ENCODE measurements at regions not wholly inside any gene's neighbourhood (a gene's known extent, or its start where the extent isn't known, plus 50 kb on each side); places are given as distances from the start of the nearest gene placed in this dataset.
A peak's percentile ranks its signal among the peaks of the same experiment; 100 is the strongest.

DNA sequence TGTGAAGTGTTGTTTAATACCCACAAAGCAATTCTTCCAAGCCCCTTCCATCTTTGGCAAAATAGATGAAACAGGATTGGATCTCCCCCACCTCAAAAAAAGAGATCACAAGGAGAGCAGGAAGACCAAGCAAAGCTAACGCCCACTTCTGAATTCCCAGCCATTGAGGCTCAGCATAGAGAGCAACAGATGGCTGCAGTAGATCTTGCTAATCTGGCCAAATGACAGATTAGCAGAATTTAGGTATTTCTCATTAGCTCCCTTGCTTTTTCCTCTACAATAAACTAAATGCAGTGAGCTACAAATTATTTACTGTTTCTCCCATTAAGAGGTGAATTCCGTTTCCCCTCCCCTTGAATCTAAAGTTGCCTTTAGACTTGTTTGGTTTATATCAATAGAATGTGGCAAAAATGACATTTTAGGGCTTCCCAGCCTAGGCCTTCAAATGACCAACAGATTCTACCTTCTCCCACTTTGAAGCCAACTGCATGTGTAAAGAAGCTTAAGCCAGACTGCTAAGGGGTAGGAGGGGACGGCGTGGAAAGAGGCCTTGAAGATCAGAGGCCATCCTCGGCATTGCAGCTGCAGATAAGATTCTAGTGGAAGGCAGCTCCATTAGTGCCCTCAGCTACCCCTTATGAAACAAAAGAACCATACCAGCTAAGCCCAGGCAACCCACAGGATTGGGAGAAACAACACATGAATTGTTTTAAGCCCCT, 56.8 kb upstream of the CPEB4 start (continued):
- TF ChIP-seq, protein P1, sequence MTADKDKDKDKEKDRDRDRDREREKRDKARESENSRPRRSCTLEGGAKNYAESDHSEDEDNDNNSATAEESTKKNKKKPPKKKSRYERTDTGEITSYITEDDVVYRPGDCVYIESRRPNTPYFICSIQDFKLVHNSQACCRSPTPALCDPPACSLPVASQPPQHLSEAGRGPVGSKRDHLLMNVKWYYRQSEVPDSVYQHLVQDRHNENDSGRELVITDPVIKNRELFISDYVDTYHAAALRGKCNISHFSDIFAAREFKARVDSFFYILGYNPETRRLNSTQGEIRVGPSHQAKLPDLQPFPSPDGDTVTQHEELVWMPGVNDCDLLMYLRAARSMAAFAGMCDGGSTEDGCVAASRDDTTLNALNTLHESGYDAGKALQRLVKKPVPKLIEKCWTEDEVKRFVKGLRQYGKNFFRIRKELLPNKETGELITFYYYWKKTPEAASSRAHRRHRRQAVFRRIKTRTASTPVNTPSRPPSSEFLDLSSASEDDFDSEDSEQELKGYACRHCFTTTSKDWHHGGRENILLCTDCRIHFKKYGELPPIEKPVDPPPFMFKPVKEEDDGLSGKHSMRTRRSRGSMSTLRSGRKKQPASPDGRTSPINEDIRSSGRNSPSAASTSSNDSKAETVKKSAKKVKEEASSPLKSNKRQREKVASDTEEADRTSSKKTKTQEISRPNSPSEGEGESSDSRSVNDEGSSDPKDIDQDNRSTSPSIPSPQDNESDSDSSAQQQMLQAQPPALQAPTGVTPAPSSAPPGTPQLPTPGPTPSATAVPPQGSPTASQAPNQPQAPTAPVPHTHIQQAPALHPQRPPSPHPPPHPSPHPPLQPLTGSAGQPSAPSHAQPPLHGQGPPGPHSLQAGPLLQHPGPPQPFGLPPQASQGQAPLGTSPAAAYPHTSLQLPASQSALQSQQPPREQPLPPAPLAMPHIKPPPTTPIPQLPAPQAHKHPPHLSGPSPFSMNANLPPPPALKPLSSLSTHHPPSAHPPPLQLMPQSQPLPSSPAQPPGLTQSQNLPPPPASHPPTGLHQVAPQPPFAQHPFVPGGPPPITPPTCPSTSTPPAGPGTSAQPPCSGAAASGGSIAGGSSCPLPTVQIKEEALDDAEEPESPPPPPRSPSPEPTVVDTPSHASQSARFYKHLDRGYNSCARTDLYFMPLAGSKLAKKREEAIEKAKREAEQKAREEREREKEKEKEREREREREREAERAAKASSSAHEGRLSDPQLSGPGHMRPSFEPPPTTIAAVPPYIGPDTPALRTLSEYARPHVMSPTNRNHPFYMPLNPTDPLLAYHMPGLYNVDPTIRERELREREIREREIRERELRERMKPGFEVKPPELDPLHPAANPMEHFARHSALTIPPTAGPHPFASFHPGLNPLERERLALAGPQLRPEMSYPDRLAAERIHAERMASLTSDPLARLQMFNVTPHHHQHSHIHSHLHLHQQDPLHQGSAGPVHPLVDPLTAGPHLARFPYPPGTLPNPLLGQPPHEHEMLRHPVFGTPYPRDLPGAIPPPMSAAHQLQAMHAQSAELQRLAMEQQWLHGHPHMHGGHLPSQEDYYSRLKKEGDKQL (CRISPR knock-in tag; IDR thresholded peaks at IDR 0.05; ENCODE audit: borderline replicate concordance), result no peak
- TF ChIP-seq, protein P2, sequence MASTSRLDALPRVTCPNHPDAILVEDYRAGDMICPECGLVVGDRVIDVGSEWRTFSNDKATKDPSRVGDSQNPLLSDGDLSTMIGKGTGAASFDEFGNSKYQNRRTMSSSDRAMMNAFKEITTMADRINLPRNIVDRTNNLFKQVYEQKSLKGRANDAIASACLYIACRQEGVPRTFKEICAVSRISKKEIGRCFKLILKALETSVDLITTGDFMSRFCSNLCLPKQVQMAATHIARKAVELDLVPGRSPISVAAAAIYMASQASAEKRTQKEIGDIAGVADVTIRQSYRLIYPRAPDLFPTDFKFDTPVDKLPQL (IDR thresholded peaks at IDR 0.05; ENCODE audit: extremely low read depth, insufficient read length), result no peak
- TF ChIP-seq TAL1 (IDR thresholded peaks at IDR 0.05) (peak; percentile 66; the same call in 1 of the 2 replicates), POLR3G (IDR thresholded peaks at IDR 0.05; ENCODE audit: extremely low read depth, insufficient read length, insufficient replicate concordance) (no peak), TEAD2 (tag; IDR thresholded peaks at IDR 0.05) (no peak), NFYB (IDR thresholded peaks at IDR 0.05; ENCODE audit: extremely low read depth, insufficient read length) (no peak), BMI1 (IDR thresholded peaks at IDR 0.05; ENCODE audit: low read length) (no peak), PRMT5 (CRISPR knock-in tag; IDR thresholded peaks at IDR 0.05) (no peak), ZFP30 (CRISPR knock-in tag; IDR thresholded peaks at IDR 0.05; ENCODE audit: borderline replicate concordance) (no peak), DMBX1 (CRISPR knock-in tag; IDR thresholded peaks at IDR 0.05; ENCODE audit: borderline replicate concordance) (peak; percentile 27; the same call in 1 of the 2 replicates)
- TF ChIP-seq, protein P3, sequence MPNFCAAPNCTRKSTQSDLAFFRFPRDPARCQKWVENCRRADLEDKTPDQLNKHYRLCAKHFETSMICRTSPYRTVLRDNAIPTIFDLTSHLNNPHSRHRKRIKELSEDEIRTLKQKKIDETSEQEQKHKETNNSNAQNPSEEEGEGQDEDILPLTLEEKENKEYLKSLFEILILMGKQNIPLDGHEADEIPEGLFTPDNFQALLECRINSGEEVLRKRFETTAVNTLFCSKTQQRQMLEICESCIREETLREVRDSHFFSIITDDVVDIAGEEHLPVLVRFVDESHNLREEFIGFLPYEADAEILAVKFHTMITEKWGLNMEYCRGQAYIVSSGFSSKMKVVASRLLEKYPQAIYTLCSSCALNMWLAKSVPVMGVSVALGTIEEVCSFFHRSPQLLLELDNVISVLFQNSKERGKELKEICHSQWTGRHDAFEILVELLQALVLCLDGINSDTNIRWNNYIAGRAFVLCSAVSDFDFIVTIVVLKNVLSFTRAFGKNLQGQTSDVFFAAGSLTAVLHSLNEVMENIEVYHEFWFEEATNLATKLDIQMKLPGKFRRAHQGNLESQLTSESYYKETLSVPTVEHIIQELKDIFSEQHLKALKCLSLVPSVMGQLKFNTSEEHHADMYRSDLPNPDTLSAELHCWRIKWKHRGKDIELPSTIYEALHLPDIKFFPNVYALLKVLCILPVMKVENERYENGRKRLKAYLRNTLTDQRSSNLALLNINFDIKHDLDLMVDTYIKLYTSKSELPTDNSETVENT (CRISPR knock-in tag; IDR thresholded peaks at IDR 0.05), result no peak
- TF ChIP-seq, protein P4, sequence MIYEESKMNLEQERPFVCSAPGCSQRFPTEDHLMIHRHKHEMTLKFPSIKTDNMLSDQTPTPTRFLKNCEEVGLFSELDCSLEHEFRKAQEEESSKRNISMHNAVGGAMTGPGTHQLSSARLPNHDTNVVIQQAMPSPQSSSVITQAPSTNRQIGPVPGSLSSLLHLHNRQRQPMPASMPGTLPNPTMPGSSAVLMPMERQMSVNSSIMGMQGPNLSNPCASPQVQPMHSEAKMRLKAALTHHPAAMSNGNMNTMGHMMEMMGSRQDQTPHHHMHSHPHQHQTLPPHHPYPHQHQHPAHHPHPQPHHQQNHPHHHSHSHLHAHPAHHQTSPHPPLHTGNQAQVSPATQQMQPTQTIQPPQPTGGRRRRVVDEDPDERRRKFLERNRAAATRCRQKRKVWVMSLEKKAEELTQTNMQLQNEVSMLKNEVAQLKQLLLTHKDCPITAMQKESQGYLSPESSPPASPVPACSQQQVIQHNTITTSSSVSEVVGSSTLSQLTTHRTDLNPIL (CRISPR knock-in tag; IDR thresholded peaks at IDR 0.05), result no peak
- TF ChIP-seq, protein P5, sequence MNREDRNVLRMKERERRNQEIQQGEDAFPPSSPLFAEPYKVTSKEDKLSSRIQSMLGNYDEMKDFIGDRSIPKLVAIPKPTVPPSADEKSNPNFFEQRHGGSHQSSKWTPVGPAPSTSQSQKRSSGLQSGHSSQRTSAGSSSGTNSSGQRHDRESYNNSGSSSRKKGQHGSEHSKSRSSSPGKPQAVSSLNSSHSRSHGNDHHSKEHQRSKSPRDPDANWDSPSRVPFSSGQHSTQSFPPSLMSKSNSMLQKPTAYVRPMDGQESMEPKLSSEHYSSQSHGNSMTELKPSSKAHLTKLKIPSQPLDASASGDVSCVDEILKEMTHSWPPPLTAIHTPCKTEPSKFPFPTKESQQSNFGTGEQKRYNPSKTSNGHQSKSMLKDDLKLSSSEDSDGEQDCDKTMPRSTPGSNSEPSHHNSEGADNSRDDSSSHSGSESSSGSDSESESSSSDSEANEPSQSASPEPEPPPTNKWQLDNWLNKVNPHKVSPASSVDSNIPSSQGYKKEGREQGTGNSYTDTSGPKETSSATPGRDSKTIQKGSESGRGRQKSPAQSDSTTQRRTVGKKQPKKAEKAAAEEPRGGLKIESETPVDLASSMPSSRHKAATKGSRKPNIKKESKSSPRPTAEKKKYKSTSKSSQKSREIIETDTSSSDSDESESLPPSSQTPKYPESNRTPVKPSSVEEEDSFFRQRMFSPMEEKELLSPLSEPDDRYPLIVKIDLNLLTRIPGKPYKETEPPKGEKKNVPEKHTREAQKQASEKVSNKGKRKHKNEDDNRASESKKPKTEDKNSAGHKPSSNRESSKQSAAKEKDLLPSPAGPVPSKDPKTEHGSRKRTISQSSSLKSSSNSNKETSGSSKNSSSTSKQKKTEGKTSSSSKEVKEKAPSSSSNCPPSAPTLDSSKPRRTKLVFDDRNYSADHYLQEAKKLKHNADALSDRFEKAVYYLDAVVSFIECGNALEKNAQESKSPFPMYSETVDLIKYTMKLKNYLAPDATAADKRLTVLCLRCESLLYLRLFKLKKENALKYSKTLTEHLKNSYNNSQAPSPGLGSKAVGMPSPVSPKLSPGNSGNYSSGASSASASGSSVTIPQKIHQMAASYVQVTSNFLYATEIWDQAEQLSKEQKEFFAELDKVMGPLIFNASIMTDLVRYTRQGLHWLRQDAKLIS (CRISPR knock-in tag; IDR thresholded peaks at IDR 0.05), result no peak

Measured in K562 (cell line).